ENCODE measurements at regions not wholly inside any gene's neighbourhood (a gene's known extent, or its start where the extent isn't known, plus 50 kb on each side); places are given as distances from the start of the nearest gene placed in this dataset.

GRCh38 chr5:130350131-130350530, 445.9 kb downstream of the CHSY3 start:
- Histone ChIP-seq H3K27me3 (ENCODE audit: control insufficient read depth in 3 of 3, insufficient read depth in 3 of 3, low read length in 3 of 3) (no peaks in the 10 kb centered on the region), H3K9me3 (ENCODE audit: control insufficient read depth in 3 of 3, low read length in 3 of 3) (no peaks in the 10 kb centered on the region), H3K4me3 (ENCODE audit: low read length in 3 of 3) (no peak overlapping the region), H3K4me1 (ENCODE audit: control insufficient read depth in 3 of 3, insufficient read depth in 3 of 3, low read length in 3 of 3) (no peaks in the 10 kb centered on the region), H3K36me3 (ENCODE audit: control insufficient read depth in 3 of 3, insufficient read depth in 3 of 3, low read length in 3 of 3) (no peaks in the 10 kb centered on the region), H3K9ac (ENCODE audit: low read depth in 1 of 3, low read length in 3 of 3) (no peak overlapping the region), H3K27ac (ENCODE audit: low read depth, low read length) (no peak overlapping the region)

DNA sequence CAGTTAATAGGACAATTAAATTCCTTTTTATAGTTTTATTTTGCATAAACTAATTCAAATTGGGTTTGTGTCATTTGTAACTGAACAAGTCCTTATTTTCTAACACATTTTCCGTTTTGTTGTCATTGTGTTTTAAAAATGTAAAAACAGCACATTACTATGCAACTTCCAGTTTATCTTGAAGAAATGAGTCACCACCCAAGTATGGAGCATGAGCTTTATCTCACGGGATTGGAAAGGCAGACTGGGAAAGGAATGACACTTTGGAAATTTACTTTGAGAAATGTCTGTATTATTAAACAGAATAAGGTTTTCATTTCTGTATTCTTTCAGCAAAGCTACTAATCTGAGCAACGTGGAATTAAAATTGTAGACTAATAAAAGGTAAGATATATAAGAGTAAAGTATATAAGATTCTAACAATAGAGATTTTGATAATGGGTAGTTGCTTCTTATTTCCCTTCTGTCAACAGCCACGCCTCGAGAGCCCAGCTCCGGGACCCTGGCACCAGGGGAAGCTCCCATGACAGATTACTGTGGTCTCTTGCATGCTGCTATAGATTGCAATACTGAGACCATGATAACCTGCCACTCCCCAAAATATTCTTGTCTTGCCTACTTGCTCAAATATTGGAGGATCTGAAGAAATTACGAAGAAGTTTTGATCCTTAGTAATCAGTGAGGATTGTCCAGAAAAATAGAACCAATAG, 433.1 kb downstream of the CHSY3 start:
- no peaks in the 10 kb centered on the region for H3K4me1 ChIP-seq (ENCODE audit: control insufficient read depth in 3 of 3, insufficient read depth in 3 of 3, low read length in 3 of 3)
- no peaks in the 10 kb centered on the region for H3K27me3 ChIP-seq (ENCODE audit: control insufficient read depth in 3 of 3, insufficient read depth in 3 of 3, low read length in 3 of 3)
- no peaks in the 10 kb centered on the region for H3K9me3 ChIP-seq (ENCODE audit: control insufficient read depth in 3 of 3, low read length in 3 of 3)
- no peak overlapping the region for H3K27ac ChIP-seq (ENCODE audit: low read depth, low read length)
- no peak overlapping the region for H3K4me3 ChIP-seq (ENCODE audit: low read length in 3 of 3)
- H3K36me3 ChIP-seq (ENCODE audit: control insufficient read depth in 3 of 3, insufficient read depth in 3 of 3, low read length in 3 of 3): no peaks in the 10 kb centered on the region
- no peak overlapping the region for H3K9ac ChIP-seq (ENCODE audit: low read depth in 1 of 3, low read length in 3 of 3)

DNA sequence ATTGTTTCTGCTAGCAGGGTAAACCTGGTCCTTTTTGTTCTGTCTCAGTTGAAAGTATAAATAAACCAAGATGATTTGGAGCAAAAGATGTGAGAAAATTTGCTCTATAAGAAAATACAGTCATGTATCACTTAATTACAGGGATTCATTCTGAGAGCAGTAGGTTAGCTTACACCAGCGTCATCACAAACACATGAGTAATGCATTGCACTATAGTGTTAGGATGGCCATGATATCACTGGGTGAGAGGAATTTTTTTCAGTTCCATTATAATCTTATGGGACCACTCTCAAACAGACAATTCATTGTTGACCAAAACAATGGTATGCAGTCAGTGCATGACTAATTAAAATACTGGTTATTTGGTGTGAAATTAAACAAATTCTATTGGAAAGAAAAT, 430.9 kb downstream of the CHSY3 start:
- H3K4me1 ChIP-seq (ENCODE audit: control insufficient read depth in 3 of 3, insufficient read depth in 3 of 3, low read length in 3 of 3): no peaks in the 10 kb centered on the region
- no peak overlapping the region for H3K9ac ChIP-seq (ENCODE audit: low read depth in 1 of 3, low read length in 3 of 3)
- no peak overlapping the region for H3K27ac ChIP-seq (ENCODE audit: low read depth, low read length)
- no peaks in the 10 kb centered on the region for H3K9me3 ChIP-seq (ENCODE audit: control insufficient read depth in 3 of 3, low read length in 3 of 3)
- H3K4me3 ChIP-seq (ENCODE audit: low read length in 3 of 3): no peak overlapping the region
- no peaks in the 10 kb centered on the region for H3K36me3 ChIP-seq (ENCODE audit: control insufficient read depth in 3 of 3, insufficient read depth in 3 of 3, low read length in 3 of 3)
- no peaks in the 10 kb centered on the region for H3K27me3 ChIP-seq (ENCODE audit: control insufficient read depth in 3 of 3, insufficient read depth in 3 of 3, low read length in 3 of 3)

DNA sequence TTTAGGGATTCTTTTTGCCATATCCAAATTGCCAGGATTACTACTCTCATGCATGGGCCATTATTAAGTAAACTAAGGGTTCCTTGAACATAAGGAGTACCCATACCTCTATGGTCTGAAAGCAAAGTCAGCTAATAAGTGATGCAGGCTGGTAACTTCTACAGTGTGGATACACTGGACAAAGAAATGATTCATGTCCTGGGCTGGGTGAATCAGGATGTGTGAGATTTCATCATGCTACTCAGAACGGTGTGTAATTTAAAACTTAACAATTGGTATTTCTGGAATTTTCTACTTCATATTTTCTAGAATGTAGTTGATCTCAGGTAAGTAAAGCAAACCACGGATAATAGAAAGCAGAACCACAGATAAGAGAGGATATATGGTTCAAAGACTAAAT, 428.8 kb downstream of the CHSY3 start:
- H3K9ac ChIP-seq (ENCODE audit: low read depth in 1 of 3, low read length in 3 of 3): no peak overlapping the region
- no peak overlapping the region for H3K27ac ChIP-seq (ENCODE audit: low read depth, low read length)
- H3K4me1 ChIP-seq (ENCODE audit: control insufficient read depth in 3 of 3, insufficient read depth in 3 of 3, low read length in 3 of 3): no peaks in the 10 kb centered on the region
- H3K4me3 ChIP-seq (ENCODE audit: low read length in 3 of 3): no peak overlapping the region
- no peaks in the 10 kb centered on the region for H3K9me3 ChIP-seq (ENCODE audit: control insufficient read depth in 3 of 3, low read length in 3 of 3)
- no peaks in the 10 kb centered on the region for H3K27me3 ChIP-seq (ENCODE audit: control insufficient read depth in 3 of 3, insufficient read depth in 3 of 3, low read length in 3 of 3)
- no peaks in the 10 kb centered on the region for H3K36me3 ChIP-seq (ENCODE audit: control insufficient read depth in 3 of 3, insufficient read depth in 3 of 3, low read length in 3 of 3)

- Histone ChIP-seq H3K4me3 (ENCODE audit: low read length in 3 of 3) (no peak overlapping the region), H3K9ac (ENCODE audit: low read depth in 1 of 3, low read length in 3 of 3) (no peak overlapping the region), H3K27ac (ENCODE audit: low read depth, low read length) (no peak overlapping the region), H3K27me3 (ENCODE audit: control insufficient read depth in 3 of 3, insufficient read depth in 3 of 3, low read length in 3 of 3) (no peaks in the 10 kb centered on the region), H3K36me3 (ENCODE audit: control insufficient read depth in 3 of 3, insufficient read depth in 3 of 3, low read length in 3 of 3) (no peaks in the 10 kb centered on the region), H3K4me1 (ENCODE audit: control insufficient read depth in 3 of 3, insufficient read depth in 3 of 3, low read length in 3 of 3) (no peaks in the 10 kb centered on the region), H3K9me3 (ENCODE audit: control insufficient read depth in 3 of 3, low read length in 3 of 3) (no peaks in the 10 kb centered on the region)
These were observed 427.1 kb downstream of the CHSY3 start for GRCh38 chr5:130331332-130331731.

- Histone ChIP-seq H3K27me3 (ENCODE audit: control insufficient read depth in 3 of 3, insufficient read depth in 3 of 3, low read length in 3 of 3) (no peaks in the 10 kb centered on the region), H3K27ac (ENCODE audit: low read depth, low read length) (no peak overlapping the region), H3K4me3 (ENCODE audit: low read length in 3 of 3) (no peak overlapping the region), H3K36me3 (ENCODE audit: control insufficient read depth in 3 of 3, insufficient read depth in 3 of 3, low read length in 3 of 3) (no peaks in the 10 kb centered on the region), H3K9ac (ENCODE audit: low read depth in 1 of 3, low read length in 3 of 3) (no peak overlapping the region), H3K9me3 (ENCODE audit: control insufficient read depth in 3 of 3, low read length in 3 of 3) (peaks cover 0 to 4% (median 0%) of the 10 kb centered on the region in 3 donors), H3K4me1 (ENCODE audit: control insufficient read depth in 3 of 3, insufficient read depth in 3 of 3, low read length in 3 of 3) (peaks cover 0 to 2% (median 0%) of the 10 kb centered on the region in 3 donors)
These were observed 420.8 kb downstream of the CHSY3 start for GRCh38 chr5:130324953-130325671.

DNA sequence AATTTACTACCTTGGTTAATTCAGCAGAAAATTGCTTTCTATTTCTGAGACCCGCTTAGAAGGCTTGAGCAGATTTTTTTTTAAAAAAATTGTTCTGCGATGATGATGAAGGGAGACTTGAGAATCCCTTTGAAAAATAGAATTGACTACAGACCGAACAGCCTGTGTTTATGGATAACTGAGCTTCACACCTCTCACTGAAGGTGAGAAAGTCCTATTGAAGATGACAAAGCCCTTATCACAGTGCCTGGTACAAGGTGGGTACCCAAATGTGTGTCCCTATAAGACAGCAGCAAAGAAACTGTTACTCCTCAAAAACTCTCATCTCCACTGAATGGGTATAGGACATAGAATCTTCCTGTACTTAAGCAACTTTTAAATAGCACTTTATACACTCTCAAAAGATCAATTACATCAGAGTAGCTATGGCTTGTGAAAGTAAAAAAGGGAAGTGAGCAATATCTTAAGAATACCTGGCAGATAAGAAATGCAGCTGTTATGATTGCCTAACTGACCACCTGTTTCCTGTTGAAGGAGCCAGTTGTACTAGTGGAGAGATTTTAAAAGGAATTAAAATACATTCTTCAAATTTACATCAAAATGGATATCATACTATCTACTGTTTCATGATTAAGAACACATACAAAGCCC, 419.7 kb downstream of the CHSY3 start:
- Histone ChIP-seq H3K4me1 (ENCODE audit: control insufficient read depth in 3 of 3, insufficient read depth in 3 of 3, low read length in 3 of 3) (peaks cover 0 to 2% (median 0%) of the 10 kb centered on the region in 3 donors), H3K27me3 (ENCODE audit: control insufficient read depth in 3 of 3, insufficient read depth in 3 of 3, low read length in 3 of 3) (no peaks in the 10 kb centered on the region), H3K9ac (ENCODE audit: low read depth in 1 of 3, low read length in 3 of 3) (no peak overlapping the region), H3K27ac (ENCODE audit: low read depth, low read length) (no peak overlapping the region), H3K9me3 (ENCODE audit: control insufficient read depth in 3 of 3, low read length in 3 of 3) (peaks cover 0 to 4% (median 0%) of the 10 kb centered on the region in 3 donors), H3K4me3 (ENCODE audit: low read length in 3 of 3) (no peak overlapping the region), H3K36me3 (ENCODE audit: control insufficient read depth in 3 of 3, insufficient read depth in 3 of 3, low read length in 3 of 3) (no peaks in the 10 kb centered on the region)

DNA sequence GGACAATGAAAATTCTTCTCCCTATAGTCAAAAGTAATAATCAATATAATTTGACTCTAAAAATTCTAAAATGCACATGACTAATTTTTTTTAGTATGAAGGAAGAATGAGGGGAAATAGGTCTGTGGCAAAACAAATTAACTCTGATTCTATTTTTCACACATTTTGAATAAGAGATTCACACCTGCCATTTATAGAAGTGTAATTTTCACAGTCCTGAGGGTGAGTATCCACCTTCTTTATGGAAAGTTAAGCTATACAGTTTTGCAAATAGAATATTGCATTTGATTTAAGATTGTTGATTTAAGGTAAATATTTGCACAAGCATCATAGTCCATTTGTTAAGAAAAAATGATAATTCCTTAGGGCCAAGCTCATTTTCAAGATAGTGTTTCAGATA, 417.7 kb downstream of the CHSY3 start:
- peaks cover 0 to 4% (median 2%) of the 10 kb centered on the region in 3 donors for H3K9me3 ChIP-seq (ENCODE audit: control insufficient read depth in 3 of 3, low read length in 3 of 3)
- no peak overlapping the region for H3K27ac ChIP-seq (ENCODE audit: low read depth, low read length)
- H3K27me3 ChIP-seq (ENCODE audit: control insufficient read depth in 3 of 3, insufficient read depth in 3 of 3, low read length in 3 of 3): no peaks in the 10 kb centered on the region
- H3K9ac ChIP-seq (ENCODE audit: low read depth in 1 of 3, low read length in 3 of 3): no peak overlapping the region
- H3K4me3 ChIP-seq (ENCODE audit: low read length in 3 of 3): no peak overlapping the region
- no peaks in the 10 kb centered on the region for H3K36me3 ChIP-seq (ENCODE audit: control insufficient read depth in 3 of 3, insufficient read depth in 3 of 3, low read length in 3 of 3)
- H3K4me1 ChIP-seq (ENCODE audit: control insufficient read depth in 3 of 3, insufficient read depth in 3 of 3, low read length in 3 of 3): peaks cover 0 to 2% (median 0%) of the 10 kb centered on the region in 3 donors

GRCh38 chr5:130316971-130317680, 412.9 kb downstream of the CHSY3 start:
- Histone ChIP-seq H3K4me1 (ENCODE audit: control insufficient read depth in 3 of 3, insufficient read depth in 3 of 3, low read length in 3 of 3) (no peaks in the 10 kb centered on the region), H3K36me3 (ENCODE audit: control insufficient read depth in 3 of 3, insufficient read depth in 3 of 3, low read length in 3 of 3) (no peaks in the 10 kb centered on the region), H3K9ac (ENCODE audit: low read depth in 1 of 3, low read length in 3 of 3) (no peak overlapping the region), H3K27ac (ENCODE audit: low read depth, low read length) (no peak overlapping the region), H3K27me3 (ENCODE audit: control insufficient read depth in 3 of 3, insufficient read depth in 3 of 3, low read length in 3 of 3) (no peaks in the 10 kb centered on the region), H3K4me3 (ENCODE audit: low read length in 3 of 3) (no peak overlapping the region), H3K9me3 (ENCODE audit: control insufficient read depth in 3 of 3, low read length in 3 of 3) (peaks cover 0 to 2% (median 2%) of the 10 kb centered on the region in 3 donors)

All from skeletal muscle tissue (tissue), 3 donors.